ENCODE measurements at regions not wholly inside any gene's neighbourhood (a gene's known extent, or its start where the extent isn't known, plus 50 kb on each side); places are given as distances from the start of the nearest gene placed in this dataset.

- TF ChIP-seq CTCF (IDR thresholded peaks at IDR 0.05) (no peak), EP300 (IDR thresholded peaks at IDR 0.05) (no peak)
Observed at GRCh38 chr2:187037310-187037709, 188.3 kb upstream of the ZSWIM2 start.

Data from tibial nerve (tissue), 4 donors.